Neuronal stem cell (in vitro differentiated cells): ENCODE measurements at regions not wholly inside any gene's neighbourhood (a gene's known extent, or its start where the extent isn't known, plus 50 kb on each side); places are given as distances from the start of the nearest gene placed in this dataset. TPM values are rescaled to one million over a fixed set of nuclear protein-coding genes. Genes with fewer than 3 reads are reported as not detected.

Source experiments
- DNase-seq: peaks from one replicate; pipeline ENCODE4 v3.0.0-alpha.2; 2013; ENCODE audit warnings: low spot score
- H2AFZ ChIP-seq: one replicate; pipeline ENCODE4 v1.6.1; 2013; ENCODE audit warnings: mild to moderate bottlenecking, low read length, inconsistent platforms
- H2AK5ac ChIP-seq: 2 replicates; pipeline ENCODE4 v1.6.1; 2013; ENCODE audit warnings: low read depth, mild to moderate bottlenecking, inconsistent platforms, low read length, moderate library complexity, mixed read lengths
- H2BK120ac ChIP-seq: 2 replicates; pipeline ENCODE4 v1.6.1; 2013; ENCODE audit warnings: low read depth, mild to moderate bottlenecking, inconsistent platforms, low read length, moderate library complexity, mixed read lengths
- H2BK12ac ChIP-seq: one replicate; pipeline ENCODE4 v1.6.1; 2013; ENCODE audit warnings: low read length, inconsistent platforms
- H2BK15ac ChIP-seq: 2 replicates; pipeline ENCODE4 v1.6.1; 2013; ENCODE audit warnings: mild to moderate bottlenecking, low read length, inconsistent platforms, mixed read lengths
- H2BK5ac ChIP-seq: one replicate; pipeline ENCODE4 v1.6.1; 2013; ENCODE audit warnings: inconsistent platforms, mild to moderate bottlenecking, low read length, moderate library complexity
- H3K14ac ChIP-seq: one replicate; pipeline ENCODE4 v1.6.1; 2013; ENCODE audit warnings: low read length, inconsistent platforms
- H3K18ac ChIP-seq: 2 replicates; pipeline ENCODE4 v1.6.1; 2013; ENCODE audit warnings: low read length, inconsistent platforms
- H3K23ac ChIP-seq: 2 replicates; pipeline ENCODE4 v1.6.1; 2013; ENCODE audit warnings: low read depth, mild to moderate bottlenecking, mixed read lengths, low read length, inconsistent platforms; ENCODE audit not compliant: poor library complexity
- H3K27ac ChIP-seq: replicated peaks from 3 replicates; pipeline ENCODE4 v1.5.1; 2013; ENCODE audit warnings: low read length, inconsistent platforms
- H3K27me3 ChIP-seq, 3 experiments: 2 replicates each; pipeline ENCODE4 v1.6.1; 2013; ENCODE audit warnings: low read length in 3 of 3, mild to moderate bottlenecking in 2 of 3, inconsistent platforms in 1 of 3, low read depth in 1 of 3, mixed read lengths in 1 of 3, moderate library complexity in 1 of 3; ENCODE audit not compliant: control insufficient read depth in 3 of 3, insufficient read depth in 3 of 3
- H3K36me3 ChIP-seq, 2 donors: replicated peaks in 1 of 2; 2 replicates each; pipeline ENCODE4 v1.6.1; 2013; ENCODE audit warnings: low read length in 2 of 2; ENCODE audit not compliant: control insufficient read depth in 2 of 2, insufficient read depth in 2 of 2
- H3K4ac ChIP-seq: 2 replicates; pipeline ENCODE4 v1.6.1; 2013; ENCODE audit warnings: inconsistent platforms, mild to moderate bottlenecking, low read length, moderate library complexity
- H3K4me1 ChIP-seq, 2 donors: 1 replicate in 1 of 2; 2 replicates in 1 of 2; pipeline ENCODE4 v1.6.1; 2013; ENCODE audit warnings: low read length in 2 of 2, low read depth in 1 of 2; ENCODE audit not compliant: control insufficient read depth in 2 of 2, insufficient read depth in 1 of 2
- H3K4me2 ChIP-seq: one replicate; pipeline ENCODE4 v1.6.1; 2013; ENCODE audit warnings: mild to moderate bottlenecking, low read length, inconsistent platforms; ENCODE audit not compliant: insufficient read depth, poor library complexity, severe bottlenecking
- H3K4me3 ChIP-seq, 2 donors: 2 replicates each; pipeline ENCODE4 v1.5.1; 2013; ENCODE audit warnings: low read length in 2 of 2, mild to moderate bottlenecking in 2 of 2, inconsistent platforms in 1 of 2, moderate library complexity in 1 of 2
- H3K79me1 ChIP-seq: one replicate; pipeline ENCODE4 v1.6.1; 2013; ENCODE audit warnings: low read depth, mild to moderate bottlenecking, inconsistent platforms, low read length, moderate library complexity
- H3K9ac ChIP-seq: one replicate; pipeline ENCODE4 v1.6.1; 2013; ENCODE audit warnings: mild to moderate bottlenecking, low read depth, low read length, inconsistent platforms; ENCODE audit not compliant: poor library complexity
- H3K9me3 ChIP-seq, 2 donors: replicated peaks in 1 of 2; 2 replicates each; pipeline versions ENCODE3 to v1.6.1; 2013; ENCODE audit warnings: low read length in 2 of 2, mild to moderate bottlenecking in 2 of 2, inconsistent platforms in 1 of 2, low read depth in 1 of 2, mixed read lengths in 1 of 2, moderate library complexity in 1 of 2; ENCODE audit not compliant: control insufficient read depth in 2 of 2, insufficient read depth in 1 of 2
- H4K8ac ChIP-seq: one replicate; pipeline ENCODE4 v1.6.1; 2013; ENCODE audit warnings: low read depth, mild to moderate bottlenecking, inconsistent platforms, low read length, moderate library complexity
- H4K91ac ChIP-seq: one replicate; pipeline ENCODE4 v1.6.1; 2013; ENCODE audit warnings: low read length, low read depth, mild to moderate bottlenecking, inconsistent platforms; ENCODE audit not compliant: poor library complexity
- WGBS, 2 donors: extraction: QIAGEN DNeasy Blood & Tissue Kit; methylation state at CpG; one replicate each; pipeline ENCODE4 v1.1.7; 2013; ENCODE audit warnings: missing lambda C conversion rate in 2 of 2, mixed read lengths in 1 of 2; ENCODE audit not compliant: insufficient read length in 2 of 2, insufficient replicate concordance in 1 of 2; ENCODE audit errors: extremely low coverage in 2 of 2; 5-methylcytosine and 5-hydroxymethylcytosine counted together
- small RNA-seq: library from polyadenylated mRNA; stranded (forward); fragments of <200 nt; extraction: miRNeasy Mini kit (QIAGEN cat#:217004); gene quantifications from one replicate; pipeline ENCODE3, GENCODE V24; 2013; ENCODE audit not compliant: insufficient read depth

DNA sequence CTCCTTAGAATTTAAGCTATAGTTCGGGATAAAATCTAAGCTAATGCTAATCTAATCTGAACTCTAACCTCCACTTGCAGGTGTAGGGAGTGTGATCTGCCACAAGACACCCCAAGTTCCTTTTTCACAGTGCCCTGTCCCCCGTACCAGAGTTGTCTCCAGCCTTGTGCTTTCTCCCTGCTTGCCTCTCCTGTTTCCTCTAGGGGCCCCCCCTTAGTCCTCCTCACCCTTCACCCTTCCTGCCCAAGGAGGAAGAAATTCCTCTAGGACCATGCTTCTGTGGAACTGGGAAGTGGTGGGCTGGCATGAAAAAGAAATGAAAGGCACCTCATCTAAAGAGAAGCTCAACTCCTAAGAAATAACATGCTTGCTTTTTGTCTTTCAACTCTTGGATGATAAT lies 50.2 kb upstream of the BCL9 start:
- H4K91ac ChIP-seq: no peak overlapping the region
- DNase-seq: no peak
- no CpG with 5 or more reads among the region's 2 CpGs for WGBS, 2 donors
- H3K79me1 ChIP-seq: no peaks in the 10 kb centered on the region
- peaks cover 1 to 4% of the 10 kb centered on the region in 2 donors for H3K4me1 ChIP-seq
- no peak overlapping the region for H3K27ac ChIP-seq
- H3K36me3 ChIP-seq: no peaks in the 10 kb centered on the region
- no peak overlapping the region for H2AK5ac ChIP-seq
- H2BK12ac ChIP-seq: no peak overlapping the region
- no peak overlapping the region for H4K8ac ChIP-seq
- no peak overlapping the region for H2BK15ac ChIP-seq
- no peak overlapping the region for H2BK5ac ChIP-seq
- H3K27me3 ChIP-seq: no peaks in the 10 kb centered on the region
- no peak overlapping the region for H3K9ac ChIP-seq
- H3K4me3 ChIP-seq: no peak overlapping the region
- no peak overlapping the region for H3K18ac ChIP-seq
- H3K14ac ChIP-seq: no peak overlapping the region
- no peak overlapping the region for H3K4me2 ChIP-seq
- no peak overlapping the region for H3K23ac ChIP-seq
- no peaks in the 10 kb centered on the region for H3K9me3 ChIP-seq
- H2AFZ ChIP-seq: no peak overlapping the region
- no peak overlapping the region for H3K4ac ChIP-seq
- H2BK120ac ChIP-seq: no peak overlapping the region

Small RNA genes in the stretch of these regions (small RNA-seq; reads per million reads assigned to genes)
- not detected for gene RF00019
